GM21737 (cell line): ENCODE measurements at regions not wholly inside any gene's neighbourhood (a gene's known extent, or its start where the extent isn't known, plus 50 kb on each side); places are given as distances from the start of the nearest gene placed in this dataset.
"Not testable (repeated sequence)": the region's sequence is repeated elsewhere in the genome, so short reads cannot be mapped to it uniquely, and the experiment has no call there.

ENCODE experiments used
- ATAC-seq: cut with Tn5 transposase; IDR thresholded peaks from one replicate; pipeline ENCODE4 v1.9.1; 2021; ENCODE audit warnings: mild to moderate bottlenecking, moderate library complexity; ENCODE audit not compliant: unreplicated experiment

DNA sequence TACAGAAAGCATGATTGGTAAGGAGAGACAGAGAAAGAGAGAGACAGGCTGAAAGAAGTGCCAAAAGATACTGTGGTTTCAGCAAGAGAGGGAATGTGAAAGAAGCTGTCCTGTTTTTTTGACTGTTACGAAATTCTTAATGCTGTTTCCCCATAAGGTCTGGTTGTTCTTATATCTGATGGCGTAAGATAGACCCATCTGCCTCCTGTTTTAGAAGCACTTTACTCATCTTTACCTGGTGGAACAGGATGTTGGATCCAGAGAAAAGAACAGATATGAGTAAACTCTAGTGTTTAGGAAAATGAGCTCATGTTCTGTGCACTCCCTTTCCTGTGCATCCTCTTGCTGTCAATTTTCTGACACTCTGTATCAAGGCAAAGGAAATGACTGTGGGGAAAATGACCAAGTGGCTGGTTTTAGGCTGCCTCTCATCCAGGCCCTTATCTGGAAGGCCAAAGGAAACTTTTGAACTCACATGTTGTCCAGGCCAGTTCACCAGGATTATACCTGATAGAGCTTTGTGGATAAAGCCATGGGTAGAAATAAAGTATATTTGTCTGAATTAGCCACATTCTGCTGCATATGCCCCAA, 311.7 kb upstream of the HTR2C start:
- ATAC-seq = no peak

DNA sequence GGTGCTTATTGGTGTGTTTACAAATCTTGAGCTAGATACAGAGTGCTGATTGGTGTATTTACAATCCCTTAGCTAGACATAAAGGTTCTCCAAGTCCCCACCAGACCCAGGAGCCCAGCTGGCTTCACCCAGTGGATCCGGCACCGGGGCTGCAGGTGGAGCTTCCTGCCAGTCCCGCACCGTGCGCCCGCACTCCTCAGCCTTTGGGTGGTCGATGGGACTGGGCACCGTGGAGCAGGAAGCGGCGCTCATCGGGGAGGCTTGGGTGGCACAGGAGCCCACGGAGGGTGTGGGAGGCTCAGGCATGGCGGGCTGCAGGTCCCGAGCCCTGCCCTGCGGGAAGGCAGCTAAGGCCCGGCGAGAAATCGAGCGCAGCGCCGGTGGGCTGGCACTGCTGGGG, 313.5 kb upstream of the HTR2C start:
- not testable (repeated sequence) for ATAC-seq

DNA sequence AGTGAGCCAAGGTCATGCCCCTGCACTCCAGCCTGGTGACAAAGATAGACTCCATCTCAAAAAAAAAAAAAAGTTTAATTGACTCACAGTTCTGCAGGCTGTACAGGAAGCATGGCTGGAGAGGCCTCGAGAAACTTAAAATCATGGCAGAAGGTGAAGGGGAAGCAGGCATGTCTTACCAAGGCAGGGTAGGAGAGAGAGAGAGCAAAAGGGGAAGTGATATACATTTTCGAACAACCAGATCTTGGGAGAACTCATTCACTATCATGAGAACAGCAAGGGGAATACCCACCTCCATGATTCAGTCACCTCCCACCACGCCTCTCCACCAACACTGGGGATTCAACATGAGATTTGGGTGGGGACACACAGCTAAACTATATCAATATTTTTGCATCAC, 315.2 kb upstream of the HTR2C start:
- ATAC-seq = no peak

DNA sequence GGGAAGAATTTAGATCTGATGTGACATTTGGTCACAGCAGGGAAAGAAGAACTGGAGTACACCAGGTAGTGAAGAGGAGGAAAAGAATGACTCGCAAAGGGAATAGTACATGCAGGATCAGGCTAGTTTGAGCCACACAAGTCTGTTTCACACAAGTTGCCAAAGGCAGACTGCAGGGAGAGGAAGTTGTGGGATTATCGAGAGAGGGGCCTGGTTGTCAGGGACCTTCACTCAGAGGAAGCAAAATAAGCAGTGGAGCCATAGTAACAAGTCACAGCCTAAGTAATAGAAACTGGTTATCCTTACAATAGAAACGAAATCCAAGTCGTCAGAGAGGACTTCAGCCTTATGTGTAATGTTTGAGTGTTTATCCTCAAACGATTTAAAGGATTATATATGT, 316.7 kb upstream of the HTR2C start:
- ATAC-seq = no peak

DNA sequence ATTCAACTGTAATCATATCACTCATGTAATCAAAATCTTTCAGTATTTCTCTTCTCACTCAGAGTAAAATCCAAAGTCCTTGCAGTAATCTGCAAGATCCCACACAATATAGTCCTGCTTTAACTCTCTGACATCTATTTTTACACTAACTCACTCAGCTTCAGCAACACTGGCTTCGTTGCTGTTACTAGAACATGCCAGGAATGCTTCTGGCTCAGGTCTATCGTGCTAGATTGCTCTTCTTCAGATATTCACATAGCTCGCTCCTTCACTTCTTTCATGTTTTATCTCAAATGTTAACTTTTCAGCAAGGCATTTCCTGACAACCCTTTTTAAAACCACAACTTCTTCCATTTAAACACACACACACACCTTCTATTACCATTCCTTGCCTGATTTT, 331.7 kb upstream of the HTR2C start:
- no peak for ATAC-seq

DNA sequence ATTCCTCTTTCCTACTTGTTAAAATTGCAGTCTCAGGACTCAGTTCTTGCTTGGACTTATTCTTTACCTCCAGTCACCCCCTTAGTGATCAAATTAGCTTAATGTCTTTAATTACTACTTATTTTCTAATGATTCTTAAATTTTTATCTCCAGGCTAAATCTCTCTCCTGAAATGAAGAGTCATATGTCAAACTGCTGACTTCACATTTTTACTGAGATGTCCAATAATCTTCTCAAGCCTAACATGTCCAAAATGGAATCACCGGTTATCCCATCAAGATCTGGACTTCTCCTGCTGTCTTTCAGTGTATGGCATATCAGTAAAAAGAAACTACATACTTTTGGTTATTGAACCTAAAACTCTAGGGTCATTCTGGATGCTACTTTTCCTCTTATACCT, 332.3 kb upstream of the HTR2C start:
- no peak for ATAC-seq

DNA sequence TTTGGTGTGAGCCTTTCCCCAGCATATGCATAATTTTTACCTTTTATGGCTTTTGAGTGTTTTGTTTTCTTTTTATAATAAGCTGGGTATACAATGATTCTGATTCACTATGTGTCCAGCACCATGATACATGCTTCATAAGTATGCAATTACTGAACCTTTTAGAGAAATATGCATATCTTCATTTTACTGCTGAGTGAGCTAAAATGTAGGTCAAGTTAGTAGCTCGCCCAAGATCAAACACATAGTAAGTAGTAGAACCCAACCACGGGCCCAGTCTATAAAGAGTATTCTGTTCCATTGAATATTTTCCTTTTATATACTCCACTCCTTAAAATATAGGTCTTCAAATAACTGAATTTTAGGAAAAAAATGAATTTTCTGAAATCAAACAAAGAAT, 362.4 kb upstream of the HTR2C start:
- ATAC-seq = no peak

DNA sequence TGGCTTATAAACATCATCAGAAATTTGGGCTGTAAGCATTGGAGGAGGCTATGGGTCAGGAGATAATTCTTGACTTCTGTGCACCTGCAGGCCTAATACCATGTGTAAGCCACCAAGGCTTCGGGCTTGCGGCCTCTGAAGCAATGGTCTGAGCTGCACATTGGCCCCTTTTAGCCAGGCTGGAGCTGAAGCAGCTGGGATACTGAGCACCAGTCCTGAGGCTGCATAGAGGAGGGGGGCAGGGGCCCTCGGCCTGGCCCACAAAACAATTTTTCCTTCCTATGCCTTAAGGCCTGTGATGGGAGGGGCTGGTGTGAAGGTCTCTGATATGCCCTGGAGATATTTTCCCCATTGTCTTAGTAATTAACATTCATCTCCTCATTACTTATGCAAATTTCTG, 373.0 kb upstream of the HTR2C start:
- no peak for ATAC-seq

DNA sequence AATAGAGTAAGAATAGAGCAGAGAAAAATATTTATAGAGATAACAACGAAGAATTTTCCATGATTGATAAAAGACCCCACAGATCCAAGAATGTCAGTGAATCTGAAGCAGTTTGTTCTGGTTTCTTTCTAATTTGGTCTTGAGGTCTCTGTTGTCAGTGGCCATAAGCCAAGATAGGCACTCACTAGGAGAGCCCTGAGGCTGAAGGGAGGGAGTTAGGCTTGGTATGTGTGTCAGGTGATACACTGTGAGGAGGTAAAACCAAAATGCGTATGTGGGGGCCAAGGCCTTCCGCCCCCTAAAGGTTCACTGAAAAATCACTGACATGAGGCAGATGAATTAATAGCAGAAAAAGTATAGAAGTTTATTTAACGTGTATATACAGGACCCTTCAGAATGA, 382.3 kb upstream of the HTR2C start:
- ATAC-seq = no peak

DNA sequence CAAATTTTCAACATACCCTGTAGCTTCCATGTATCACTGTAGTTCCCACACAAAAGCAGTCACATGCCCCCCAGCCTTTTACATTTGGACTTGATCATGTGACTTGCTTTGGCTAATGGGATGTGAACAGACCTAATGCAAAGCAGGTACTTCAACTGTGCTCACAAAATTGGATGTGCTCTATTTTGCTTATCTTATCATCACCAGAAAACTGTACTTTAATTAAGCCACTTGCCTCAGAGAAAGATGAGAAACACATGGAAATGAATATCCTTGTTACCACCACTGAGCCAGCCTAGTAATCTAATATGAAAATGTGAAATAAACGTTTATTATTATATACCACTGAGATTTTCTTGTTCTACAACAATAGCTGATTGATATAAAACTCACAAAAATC, 402.7 kb upstream of the HTR2C start:
- ATAC-seq = no peak

DNA sequence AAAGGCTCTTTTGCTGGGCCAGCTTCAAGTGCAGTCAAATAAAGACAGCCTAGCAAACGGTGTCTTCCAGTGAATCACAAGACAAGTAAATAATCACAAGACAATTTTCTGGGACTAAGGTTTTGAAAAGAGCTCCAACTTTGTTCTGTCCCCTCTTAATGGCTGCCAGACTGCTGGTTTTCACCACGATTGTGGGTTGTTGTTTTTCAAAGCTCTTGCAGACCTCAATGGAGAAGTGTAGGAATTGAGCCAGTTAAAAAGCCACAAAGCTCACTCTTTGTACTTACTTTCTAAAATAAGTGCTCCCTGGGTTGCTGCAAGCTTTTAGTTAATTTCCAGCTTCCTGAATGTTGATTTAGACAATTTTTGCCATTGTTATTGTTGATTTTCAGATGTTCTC, 405.8 kb upstream of the HTR2C start:
- ATAC-seq = no peak

DNA sequence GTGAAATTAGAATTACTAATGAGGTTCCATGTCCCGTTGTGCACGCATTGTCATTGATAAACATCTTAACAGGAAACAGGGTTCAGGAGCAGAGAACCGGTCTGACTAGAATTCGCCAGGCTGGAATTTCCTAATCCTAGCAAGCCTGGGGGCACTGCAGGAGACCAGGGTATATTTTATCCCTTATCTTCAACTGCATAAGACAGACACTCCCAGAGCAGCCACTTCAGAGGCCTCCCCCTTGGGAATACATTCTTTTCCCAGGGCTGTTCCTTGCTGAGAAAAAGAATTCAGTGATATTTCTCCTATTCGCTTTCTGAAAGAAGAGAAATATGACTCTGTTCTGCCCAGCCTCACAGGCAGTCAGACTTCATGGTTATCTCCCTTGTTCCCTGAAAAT, 416.6 kb upstream of the HTR2C start:
- not testable (repeated sequence) for ATAC-seq

DNA sequence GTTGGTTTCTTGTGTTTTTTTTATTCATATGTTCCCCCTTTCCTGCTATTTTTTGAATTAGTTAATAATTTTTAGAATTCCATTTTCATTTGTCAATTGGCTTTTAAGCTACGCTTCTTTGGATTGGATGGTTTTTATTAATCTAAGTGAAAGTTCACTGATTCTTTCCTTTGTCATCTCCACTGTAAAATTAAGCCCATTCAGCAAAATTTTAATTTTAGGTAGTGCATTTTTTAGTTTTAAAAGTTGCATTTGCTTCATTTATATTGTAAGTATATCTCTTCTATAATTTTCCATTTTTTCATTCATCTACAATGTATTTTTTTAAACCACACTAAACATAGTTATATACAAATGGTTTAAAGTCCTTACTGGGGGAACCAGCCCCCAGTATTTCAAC, 417.3 kb upstream of the HTR2C start:
- no peak for ATAC-seq

DNA sequence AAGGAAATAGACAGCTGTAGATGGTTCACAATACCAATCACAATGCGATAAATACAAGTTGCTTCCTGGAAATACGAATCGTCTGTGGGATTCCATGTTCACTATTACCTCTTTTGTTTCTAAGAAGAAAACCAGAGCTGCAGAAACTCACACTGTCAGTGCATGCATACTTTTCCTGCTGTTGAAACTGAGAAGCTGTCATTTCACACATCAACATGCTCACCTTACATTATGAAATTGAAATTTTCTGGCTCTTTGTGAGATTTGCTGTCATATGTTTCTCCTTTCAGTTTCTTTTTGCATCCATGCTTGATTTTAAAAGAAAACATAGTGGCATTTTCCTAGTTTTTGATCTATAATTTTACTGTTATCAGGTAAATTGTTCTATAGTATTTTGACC, 418.3 kb upstream of the HTR2C start:
- no peak for ATAC-seq

DNA sequence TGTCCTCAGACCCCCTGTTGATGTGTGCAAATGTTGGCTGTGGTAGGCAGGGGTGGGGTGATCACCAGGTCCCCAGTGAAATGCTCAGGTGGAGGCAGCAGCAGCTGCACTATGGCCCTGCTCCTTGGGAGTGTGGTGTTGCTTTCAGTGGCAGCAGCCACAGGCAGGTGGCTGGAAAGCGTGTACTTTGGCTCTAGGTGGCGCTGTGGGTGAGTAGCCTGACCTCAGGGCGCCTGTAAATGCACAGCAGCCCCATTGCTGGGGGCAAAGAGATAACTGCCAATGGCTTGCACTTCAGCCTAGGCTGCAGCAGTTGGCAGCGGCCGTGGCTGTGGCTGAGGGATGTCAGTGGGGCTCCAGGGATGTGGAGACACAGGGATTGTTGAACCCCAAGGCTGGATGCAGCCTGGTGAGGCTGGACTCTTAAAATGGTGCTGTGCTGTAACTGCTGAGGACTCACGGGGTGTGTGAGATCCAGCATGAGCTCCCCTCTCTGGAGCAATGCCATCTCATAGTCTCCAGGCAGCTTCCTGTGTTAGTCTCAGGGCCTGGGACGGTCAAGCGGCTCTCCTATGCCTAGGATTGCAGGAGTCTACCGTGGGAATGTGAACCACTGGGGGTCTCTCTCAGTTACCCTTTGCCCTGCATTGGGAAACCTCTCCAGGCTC, 421.7 kb upstream of the HTR2C start:
- no peak for ATAC-seq

DNA sequence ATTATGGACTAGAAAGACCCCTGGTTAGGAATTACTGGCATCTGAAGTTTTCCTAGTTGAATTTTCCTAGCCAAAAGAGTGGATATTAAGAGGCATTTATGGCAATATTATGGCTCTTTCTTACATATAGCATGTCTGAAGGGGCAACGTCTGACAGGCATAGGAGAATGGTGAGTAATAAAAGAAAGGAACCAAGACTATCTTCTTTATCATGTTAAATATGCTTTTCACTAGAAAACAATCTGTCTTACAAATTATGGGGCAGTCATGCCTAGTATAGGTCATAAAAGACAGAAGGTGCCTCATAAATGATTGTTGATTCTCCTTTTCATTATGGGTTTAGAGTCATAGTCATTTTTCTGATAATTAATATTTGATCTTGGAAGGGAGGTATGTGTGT, 431.1 kb upstream of the HTR2C start:
- no peak for ATAC-seq

DNA sequence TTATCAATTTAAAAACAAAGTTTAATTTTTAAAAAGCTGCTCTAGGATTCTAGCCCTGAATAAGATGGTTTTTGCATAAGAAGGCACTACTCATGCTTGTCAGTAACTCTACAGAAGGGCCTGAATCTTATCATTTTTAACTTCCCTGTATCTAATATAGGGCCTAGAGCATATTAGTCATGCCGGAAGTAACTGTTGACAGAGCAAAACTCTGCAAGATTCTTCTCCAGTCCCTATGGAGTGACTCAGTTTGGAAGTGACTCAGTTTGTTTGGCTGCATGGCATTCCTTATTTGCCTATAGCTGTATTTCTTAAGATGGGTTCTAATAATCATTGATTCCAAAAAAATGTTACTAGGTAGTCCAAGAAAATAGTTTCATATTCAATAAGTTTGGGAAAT, 431.8 kb upstream of the HTR2C start:
- no peak for ATAC-seq

DNA sequence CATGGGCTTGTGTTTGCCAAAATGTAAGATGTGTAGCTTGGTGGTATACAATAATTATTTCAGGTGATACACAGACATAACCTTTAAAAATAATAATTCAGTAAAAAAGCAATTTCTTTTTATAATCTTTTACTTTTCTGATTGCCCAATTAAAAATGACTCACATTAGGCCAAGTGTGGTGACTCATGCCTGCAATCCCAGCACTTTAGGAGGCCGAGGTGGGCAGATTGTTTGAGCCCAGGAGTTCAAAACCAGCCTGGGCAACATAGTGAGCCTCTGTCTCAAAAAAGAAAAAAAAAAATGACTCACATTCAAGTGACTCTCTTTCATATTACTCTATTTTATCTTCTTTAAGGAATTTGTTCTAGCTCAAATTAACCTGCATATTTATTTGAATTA, 449.4 kb upstream of the HTR2C start:
- no peak for ATAC-seq

DNA sequence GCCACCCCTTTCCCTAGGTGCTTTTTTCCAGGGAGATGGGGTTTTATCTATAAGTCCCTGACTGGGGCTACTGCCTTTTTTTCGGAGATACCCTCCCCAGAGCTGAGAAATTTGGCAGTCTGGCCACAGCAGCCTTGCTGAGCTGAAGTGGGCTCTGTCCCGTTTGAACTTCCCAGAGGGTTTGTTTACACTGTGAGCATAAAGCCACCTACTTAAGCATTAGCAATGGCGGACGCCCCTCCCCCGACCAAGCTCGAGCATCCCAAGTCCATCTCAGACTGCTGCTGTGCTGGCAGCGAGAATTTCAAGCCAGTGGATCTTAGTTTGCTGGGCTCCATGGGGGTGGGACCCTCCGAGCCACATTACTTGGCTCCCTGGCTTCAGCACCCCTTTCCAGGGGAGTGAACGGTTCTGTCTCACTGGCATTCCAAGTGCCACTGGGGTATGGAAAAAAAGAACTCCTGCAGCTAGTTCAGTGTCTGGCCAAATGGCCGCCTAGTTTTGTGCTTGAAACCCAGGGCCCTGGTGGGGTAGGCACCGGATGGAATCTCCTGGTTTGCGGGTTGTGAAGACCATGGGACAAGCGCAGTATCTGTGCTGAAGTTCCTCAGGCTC, 456.4 kb upstream of the HTR2C start:
- no peak for ATAC-seq

DNA sequence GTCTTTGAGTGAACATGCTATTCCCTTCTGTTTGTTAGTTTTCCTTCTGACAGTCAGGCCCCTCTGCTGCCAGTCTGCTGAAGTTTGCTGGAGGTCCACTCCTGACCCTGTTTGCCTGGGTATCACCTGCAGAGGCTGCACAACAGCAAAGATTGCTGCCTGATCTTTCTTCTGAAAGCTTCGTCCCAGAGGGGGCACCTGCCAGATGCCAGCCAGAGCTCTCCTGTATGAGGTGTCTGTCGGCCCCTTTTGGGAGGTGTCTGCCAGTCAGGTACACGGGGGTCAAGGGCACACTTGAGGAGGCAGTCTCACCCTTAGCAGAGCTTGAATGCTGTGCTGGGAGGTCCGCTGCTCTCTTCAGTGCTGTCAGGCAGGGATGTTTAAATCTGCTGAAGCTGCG, 456.9 kb upstream of the HTR2C start:
- no peak for ATAC-seq

DNA sequence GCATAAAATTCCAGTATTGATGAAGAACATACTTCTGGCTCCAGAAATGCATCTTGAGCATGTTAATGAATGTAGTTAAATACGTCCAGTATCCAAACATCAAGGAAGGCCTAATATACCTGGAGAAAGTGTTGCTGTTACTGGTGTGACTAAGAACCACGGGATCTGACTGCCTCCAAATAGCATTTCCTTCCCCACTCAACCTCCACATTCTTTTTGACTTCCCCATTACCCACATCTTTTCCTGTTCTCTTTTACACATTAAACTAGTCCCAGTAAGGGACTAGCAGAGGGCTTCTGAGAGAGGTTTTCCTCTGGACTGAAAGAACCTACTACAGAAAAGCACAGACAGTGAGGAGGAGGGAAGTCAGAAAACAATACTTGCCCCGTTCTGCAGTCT, 482.8 kb upstream of the HTR2C start:
- no peak for ATAC-seq

DNA sequence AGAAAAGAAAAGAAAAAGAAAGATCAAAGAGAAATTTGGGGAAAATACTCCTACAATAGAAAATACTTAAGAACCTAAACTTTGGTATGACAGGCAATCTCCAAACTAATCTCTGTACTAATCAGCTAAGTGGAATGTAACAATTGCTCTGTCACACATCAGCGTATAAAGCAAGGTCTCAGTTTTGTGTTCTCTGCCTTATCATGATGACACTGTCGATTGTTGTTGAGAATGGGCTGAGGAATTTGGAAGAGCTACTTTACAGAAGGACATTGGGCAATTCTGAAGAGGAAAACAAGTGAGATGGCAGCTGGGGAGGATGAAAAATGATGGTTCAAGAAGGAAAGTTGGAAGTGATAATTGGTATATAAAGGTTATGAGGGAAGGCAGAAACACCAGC, 486.0 kb upstream of the HTR2C start:
- no peak for ATAC-seq

DNA sequence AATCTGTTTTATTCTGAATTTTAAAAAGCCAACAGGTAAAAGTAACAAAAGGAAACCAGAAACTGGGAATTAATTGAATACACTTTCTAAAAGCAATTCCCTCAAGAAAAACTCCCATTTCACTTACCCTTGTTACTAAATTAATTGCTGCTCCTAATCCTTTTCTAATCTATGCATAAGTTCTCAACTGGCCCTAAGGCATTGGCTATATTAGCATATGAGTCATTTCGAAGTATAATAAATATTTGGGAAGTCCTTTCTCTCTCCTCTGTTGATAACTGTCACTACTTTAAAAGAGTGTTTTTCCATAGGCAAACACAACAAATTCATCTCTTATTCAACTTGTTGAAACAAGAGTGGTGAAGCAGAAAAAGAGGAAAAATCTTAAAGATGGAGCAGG, 486.5 kb upstream of the HTR2C start:
- ATAC-seq = no peak
